PC-3 (cell line): ENCODE measurements at regions not wholly inside any gene's neighbourhood (a gene's known extent, or its start where the extent isn't known, plus 50 kb on each side); places are given as distances from the start of the nearest gene placed in this dataset.

ENCODE experiments used
- ATAC-seq: fragments of 200-7000 bp; cut with Tn5 transposase; 2 replicates; pipeline ENCODE4 v1.9.1; 2020; ENCODE audit warnings: mild to moderate bottlenecking, moderate library complexity
- BruUV-seq: library from RNA; stranded (reverse); fragments of 400-500 nt; replicated peaks from 2 replicates; lab custom pipeline; 2021; lab: Mats Ljungman, UMichigan
- CTCF ChIA-PET: fragments of 300-600 bp; sonication (Branson Sonifier 250); formaldehyde crosslinking; loops from one replicate; lab custom pipeline; 2022; ENCODE audit warnings: antibody characterized with exemption; lab: Charles Lee
- POLR2A ChIA-PET: fragments of 300-600 bp; sonication (Branson Sonifier 250); formaldehyde crosslinking; loops from one replicate; lab custom pipeline; 2022; ENCODE audit warnings: antibody characterized with exemption; ENCODE audit not compliant: unreplicated experiment; lab: Charles Lee
- DNase-seq: peaks from one replicate; pipeline ENCODE4 v3.0.0-alpha.2; 2015
- H2AFZ ChIP-seq: fragments of 300-600 bp; sonication (generic); 2 replicates; pipeline ENCODE4 v1.6.0; 2016; ENCODE audit warnings: antibody characterized with exemption, low read length
- H3F3A ChIP-seq: fragments of 300-600 bp; sonication (generic); one replicate; pipeline ENCODE4 v1.6.0; 2017; ENCODE audit warnings: antibody characterized with exemption, low read length, control low read depth, mild to moderate bottlenecking; ENCODE audit not compliant: unreplicated experiment
- H3K27ac ChIP-seq: fragments of 300-600 bp; sonication (generic); 2 replicates; pipeline ENCODE4 v1.5.1; 2016; ENCODE audit warnings: mild to moderate bottlenecking, low read length
- H3K27me3 ChIP-seq: fragments of 300-600 bp; sonication (generic); 2 replicates; pipeline ENCODE4 v1.6.1; 2016; ENCODE audit warnings: low read length, mixed read lengths
- H3K36me3 ChIP-seq: fragments of 300-600 bp; sonication (generic); 2 replicates; pipeline ENCODE4 v1.6.1; 2016; ENCODE audit warnings: low read depth, mixed run types, low read length, mixed read lengths
- H3K4me1 ChIP-seq: fragments of 300-600 bp; sonication (generic); 2 replicates; pipeline ENCODE4 v1.5.1; 2016; ENCODE audit warnings: low read length; ENCODE audit not compliant: insufficient read depth
- H3K4me2 ChIP-seq: fragments of 300-600 bp; sonication (generic); 2 replicates; pipeline ENCODE4 v1.6.0; 2016; ENCODE audit warnings: low read length
- H3K4me3 ChIP-seq: fragments of 300-600 bp; sonication (generic); 2 replicates; pipeline ENCODE4 v1.5.1; 2016; ENCODE audit warnings: mild to moderate bottlenecking, low read length, mixed read lengths
- H3K79me2 ChIP-seq: fragments of 300-600 bp; sonication (generic); 2 replicates; pipeline ENCODE4 v1.6.1; 2017; ENCODE audit warnings: low read length, mixed read lengths
- H3K9ac ChIP-seq: fragments of 300-600 bp; sonication (generic); 2 replicates; pipeline ENCODE4 v1.6.0; 2016; ENCODE audit warnings: mild to moderate bottlenecking, low read length
- H3K9me2 ChIP-seq: fragments of 300-600 bp; sonication (generic); replicated peaks from 2 replicates; pipeline ENCODE4 v1.6.1; 2016; ENCODE audit warnings: mixed run types, low read length, mixed read lengths
- H3K9me3 ChIP-seq: fragments of 300-600 bp; sonication (generic); 2 replicates; pipeline ENCODE4 v1.6.1; 2016; ENCODE audit warnings: low read length, mixed read lengths
- H4K20me1 ChIP-seq: fragments of 300-600 bp; sonication (generic); 2 replicates; pipeline ENCODE4 v1.6.1; 2016; ENCODE audit warnings: low read length, mixed read lengths
- EZH2 ChIP-seq: fragments of 300-600 bp; sonication (generic); IDR thresholded peaks from one replicate; pipeline ENCODE4 v1.6.1; 2017; ENCODE audit warnings: antibody characterized with exemption, mild to moderate bottlenecking, low read length; ENCODE audit not compliant: unreplicated experiment
- EZH2phosphoT487 ChIP-seq: fragments of 300-600 bp; sonication (generic); IDR thresholded peaks from 2 replicates; pipeline ENCODE4 v1.6.1; 2018; ENCODE audit warnings: mild to moderate bottlenecking, antibody characterized with exemption, low read length, borderline replicate concordance
- intact Hi-C: fragments of 100-400 bp; cut with micrococcal nuclease; formaldehyde crosslinking; loops from 2 replicates; pipeline ENCODE4 v1.9.0; 2023
- TF ChIP-seq, protein P1 (sequence below): fragments of 300-600 bp; sonication (generic); conservative IDR thresholded peaks from 2 replicates; pipeline ENCODE4 v1.5.1; 2017; ENCODE audit warnings: antibody characterized with exemption, low read depth, mild to moderate bottlenecking, low read length

DNA sequence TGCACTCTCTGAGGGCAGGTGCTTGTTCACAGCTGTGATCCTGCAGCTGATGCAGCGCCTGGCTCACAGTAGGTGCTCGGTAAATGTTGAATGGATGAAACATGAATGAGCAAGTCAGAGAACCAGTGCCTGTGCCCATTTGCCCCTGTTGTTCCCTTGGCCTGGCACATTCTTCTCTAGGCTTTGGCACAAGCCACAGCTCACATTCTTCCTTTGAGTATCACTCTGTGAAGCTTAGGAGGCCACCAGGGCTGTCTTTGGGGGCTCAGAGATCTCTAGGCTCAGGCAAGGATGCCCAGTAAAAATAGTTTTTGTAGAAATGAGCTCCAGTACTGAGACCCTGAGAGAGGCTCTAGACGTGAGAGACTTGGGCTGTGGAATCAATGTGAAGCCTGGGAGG lies 144.6 kb upstream of the NAV2 start:
- Histone ChIP-seq H3K4me2 (no peak overlapping the region), H3K36me3 (no peaks in the 10 kb centered on the region), H3K27ac (no peak overlapping the region), H3K9me2 (no peaks in the 10 kb centered on the region), H3K4me3 (no peak overlapping the region), H3K79me2 (no peaks in the 10 kb centered on the region), H4K20me1 (no peaks in the 10 kb centered on the region), H3K9ac (no peak overlapping the region), H3K27me3 (no peaks in the 10 kb centered on the region), H3K9me3 (no peaks in the 10 kb centered on the region), H3F3A (no peaks in the 10 kb centered on the region), H3K4me1 (peaks cover 4% of the 10 kb centered on the region; the same call in 1 of the 2 replicates), H2AFZ (no peak overlapping the region)
- ATAC-seq = no peak
- ChIA-PET CTCF (no interaction called here), POLR2A (no interaction called here)
- no TSS peak for BruUV-seq
- DNase-seq = no peak
- TF ChIP-seq, protein P1, sequence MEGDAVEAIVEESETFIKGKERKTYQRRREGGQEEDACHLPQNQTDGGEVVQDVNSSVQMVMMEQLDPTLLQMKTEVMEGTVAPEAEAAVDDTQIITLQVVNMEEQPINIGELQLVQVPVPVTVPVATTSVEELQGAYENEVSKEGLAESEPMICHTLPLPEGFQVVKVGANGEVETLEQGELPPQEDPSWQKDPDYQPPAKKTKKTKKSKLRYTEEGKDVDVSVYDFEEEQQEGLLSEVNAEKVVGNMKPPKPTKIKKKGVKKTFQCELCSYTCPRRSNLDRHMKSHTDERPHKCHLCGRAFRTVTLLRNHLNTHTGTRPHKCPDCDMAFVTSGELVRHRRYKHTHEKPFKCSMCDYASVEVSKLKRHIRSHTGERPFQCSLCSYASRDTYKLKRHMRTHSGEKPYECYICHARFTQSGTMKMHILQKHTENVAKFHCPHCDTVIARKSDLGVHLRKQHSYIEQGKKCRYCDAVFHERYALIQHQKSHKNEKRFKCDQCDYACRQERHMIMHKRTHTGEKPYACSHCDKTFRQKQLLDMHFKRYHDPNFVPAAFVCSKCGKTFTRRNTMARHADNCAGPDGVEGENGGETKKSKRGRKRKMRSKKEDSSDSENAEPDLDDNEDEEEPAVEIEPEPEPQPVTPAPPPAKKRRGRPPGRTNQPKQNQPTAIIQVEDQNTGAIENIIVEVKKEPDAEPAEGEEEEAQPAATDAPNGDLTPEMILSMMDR = no peak
- TF ChIP-seq EZH2phosphoT487 = no peak
- TF ChIP-seq EZH2 = no peak
- intact Hi-C loops = no loop called here

DNA sequence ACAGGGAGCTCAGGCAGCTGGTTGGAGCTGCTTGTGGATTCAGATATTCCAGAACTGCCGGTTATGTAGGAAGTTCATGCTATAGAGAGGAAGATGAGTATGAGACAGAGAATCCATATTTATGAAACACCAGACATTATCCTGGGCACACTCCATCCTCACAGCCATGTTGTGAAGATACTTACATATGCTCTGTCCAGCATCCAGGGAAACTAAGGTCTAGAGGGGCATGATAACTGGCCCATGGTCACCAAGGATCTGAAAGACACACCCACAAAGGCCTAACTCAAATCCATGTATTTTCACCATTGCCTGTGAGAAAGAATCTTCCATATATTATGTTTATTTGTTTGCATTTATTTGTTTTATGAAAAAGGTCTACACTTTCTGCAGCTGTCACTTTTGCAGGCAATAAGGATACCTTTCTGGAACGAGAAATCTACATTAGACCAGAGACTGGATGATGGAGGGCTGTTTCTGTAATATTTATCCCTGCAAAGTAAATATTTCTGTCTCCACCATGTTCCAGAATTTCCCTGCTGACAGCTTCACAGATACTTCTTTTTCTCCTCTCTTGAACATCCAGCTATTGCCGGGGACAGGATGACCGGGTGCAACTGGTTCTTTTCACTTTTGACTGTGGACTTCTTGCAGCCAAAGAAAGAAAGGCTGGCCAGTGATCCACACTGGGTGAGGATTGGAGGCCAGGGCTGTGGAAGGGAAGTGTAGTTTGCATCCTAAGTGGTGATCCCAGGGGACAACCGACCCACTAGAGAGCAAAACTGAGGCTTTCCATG lies 145.9 kb upstream of the NAV2 start:
- H2AFZ ChIP-seq = no peak overlapping the region
- no peak overlapping the region for H3K9ac ChIP-seq
- no peaks in the 10 kb centered on the region for H3K9me2 ChIP-seq
- no peaks in the 10 kb centered on the region for H3K36me3 ChIP-seq
- no TSS peak for BruUV-seq
- DNase-seq (no peak), ATAC-seq (no peak)
- intact Hi-C loops = no loop called here
- H3K9me3 ChIP-seq = no peaks in the 10 kb centered on the region
- no peak overlapping the region for H3K4me3 ChIP-seq
- POLR2A ChIA-PET = no interaction called here
- TF ChIP-seq, protein P1 = no peak
- TF ChIP-seq EZH2phosphoT487 = no peak
- TF ChIP-seq EZH2 = no peak
- no peak overlapping the region for H3K4me2 ChIP-seq
- no peak overlapping the region for H3K27ac ChIP-seq
- CTCF ChIA-PET = interaction anchor here (0.7 kb wide), 1 partner anchor 147 kb away, joined by 3 read pairs; no protein-coding TSS in a partner anchor
- H3F3A ChIP-seq = no peaks in the 10 kb centered on the region
- peaks cover 4% of the 10 kb centered on the region; the same call in 1 of the 2 replicates for H3K4me1 ChIP-seq
- no peaks in the 10 kb centered on the region for H3K79me2 ChIP-seq
- no peaks in the 10 kb centered on the region for H3K27me3 ChIP-seq
- H4K20me1 ChIP-seq = no peaks in the 10 kb centered on the region

DNA sequence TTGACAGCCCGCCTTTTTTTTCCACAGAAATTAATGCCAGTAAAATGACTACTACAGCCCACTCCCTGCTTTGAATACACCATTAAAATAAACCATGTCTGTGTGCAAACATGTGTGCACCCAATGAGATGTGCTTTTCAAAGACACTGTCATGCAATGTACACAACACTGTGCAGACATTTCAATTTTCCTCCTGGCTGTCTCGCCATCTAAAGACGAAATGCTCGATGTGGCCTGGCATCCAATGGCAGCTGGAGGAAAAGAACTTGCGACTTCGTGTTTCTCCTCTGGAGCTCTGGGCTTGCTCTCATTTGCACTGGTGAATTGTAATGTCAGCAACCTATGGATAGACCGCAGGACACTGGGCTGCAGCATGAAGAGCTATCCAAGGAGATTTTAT lies 147.0 kb upstream of the NAV2 start:
- H3K4me2 ChIP-seq = no peak overlapping the region
- H3F3A ChIP-seq = no peaks in the 10 kb centered on the region
- no peaks in the 10 kb centered on the region for H3K79me2 ChIP-seq
- H3K27ac ChIP-seq = no peak overlapping the region
- no peak overlapping the region for H3K9ac ChIP-seq
- DNase-seq (no peak), ATAC-seq (no peak)
- no peaks in the 10 kb centered on the region for H4K20me1 ChIP-seq
- ChIA-PET POLR2A (no interaction called here), CTCF (no interaction called here)
- H3K9me2 ChIP-seq = no peaks in the 10 kb centered on the region
- H3K36me3 ChIP-seq = no peaks in the 10 kb centered on the region
- H3K27me3 ChIP-seq = no peaks in the 10 kb centered on the region
- intact Hi-C loops = loop anchor here (2.0 kb wide), 1 partner anchor 243 kb away; no protein-coding TSS in a partner anchor
- no peaks in the 10 kb centered on the region for H3K9me3 ChIP-seq
- TF ChIP-seq, protein P1 = no peak
- TF ChIP-seq EZH2phosphoT487 (no peak), EZH2 (no peak)
- no peak overlapping the region for H3K4me3 ChIP-seq
- peaks cover 10% of the 10 kb centered on the region; the same call in 1 of the 2 replicates for H3K4me1 ChIP-seq
- BruUV-seq = no TSS peak
- H2AFZ ChIP-seq = no peak overlapping the region
